Urinary bladder (tissue), 3 donors: ENCODE measurements at regions not wholly inside any gene's neighbourhood (a gene's known extent, or its start where the extent isn't known, plus 50 kb on each side); places are given as distances from the start of the nearest gene placed in this dataset.

Experiments used
- DNase-seq: peaks from one replicate; pipeline ENCODE4 v3.0.0-alpha.2; 2015; ENCODE audit errors: extremely low spot score
- H3K27ac ChIP-seq: one replicate; pipeline ENCODE4 v1.5.1; 2013; ENCODE audit warnings: low read depth, mild to moderate bottlenecking, moderate library complexity
- H3K36me3 ChIP-seq: one replicate; pipeline ENCODE4 v1.6.1; 2013; ENCODE audit warnings: mild to moderate bottlenecking, moderate library complexity; ENCODE audit not compliant: insufficient read depth
- H3K4me1 ChIP-seq: one replicate; pipeline ENCODE4 v1.6.1; 2013; ENCODE audit warnings: mild to moderate bottlenecking, moderate library complexity; ENCODE audit not compliant: insufficient read depth
- H3K4me3 ChIP-seq: one replicate; pipeline ENCODE4 v1.5.1; 2013; ENCODE audit warnings: low read depth, low read length
- WGBS: extraction: QIAGEN DNeasy Blood & Tissue Kit; methylation state at CpG from one replicate; pipeline ENCODE4 v1.1.7; 2013; 5-methylcytosine and 5-hydroxymethylcytosine counted together
- donor health status: healthy with polysubstance abuse.
- donor health status: healthy.

GRCh38 chr2:180161415-180161814, 154.3 kb upstream of the CWC22 start:
- WGBS = 89% methylated on average over 2 of the region's 2 CpGs
- no peak overlapping the region for H3K27ac ChIP-seq
- no peaks in the 10 kb centered on the region for H3K36me3 ChIP-seq
- H3K4me1 ChIP-seq = no peaks in the 10 kb centered on the region
- DNase-seq = no peak
- no peak overlapping the region for H3K4me3 ChIP-seq

GRCh38 chr2:180159921-180160320, 152.8 kb upstream of the CWC22 start:
- Histone ChIP-seq H3K27ac (no peak overlapping the region), H3K4me1 (no peaks in the 10 kb centered on the region), H3K36me3 (no peaks in the 10 kb centered on the region), H3K4me3 (no peak overlapping the region)
- no peak for DNase-seq
- WGBS = 60% methylated on average over 2 of the region's 2 CpGs

- Histone ChIP-seq H3K4me3 (no peak overlapping the region), H3K4me1 (no peaks in the 10 kb centered on the region), H3K27ac (no peak overlapping the region), H3K36me3 (no peaks in the 10 kb centered on the region)
- 60% methylated on average over 2 of the region's 2 CpGs for WGBS
- DNase-seq = no peak
Measured at GRCh38 chr2:180158961-180159360, 151.9 kb upstream of the CWC22 start.

- Histone ChIP-seq H3K4me3 (no peak overlapping the region), H3K4me1 (no peaks in the 10 kb centered on the region), H3K27ac (no peak overlapping the region), H3K36me3 (no peaks in the 10 kb centered on the region)
- no peak for DNase-seq
Measured at GRCh38 chr2:180156651-180157050, 149.6 kb upstream of the CWC22 start.

GRCh38 chr2:180150606-180151005, 143.5 kb upstream of the CWC22 start:
- no peak overlapping the region for H3K27ac ChIP-seq
- DNase-seq = no peak
- 94% methylated on average over 1 of the region's 1 CpG for WGBS
- no peaks in the 10 kb centered on the region for H3K4me1 ChIP-seq
- no peak overlapping the region for H3K4me3 ChIP-seq
- no peaks in the 10 kb centered on the region for H3K36me3 ChIP-seq

- 64% methylated on average over 2 of the region's 2 CpGs for WGBS
- DNase-seq = no peak
- no peaks in the 10 kb centered on the region for H3K36me3 ChIP-seq
- no peak overlapping the region for H3K27ac ChIP-seq
- H3K4me1 ChIP-seq = no peaks in the 10 kb centered on the region
- H3K4me3 ChIP-seq = no peak overlapping the region
Measured at GRCh38 chr2:180146541-180146940, 139.4 kb upstream of the CWC22 start.

GRCh38 chr2:180146114-180146513, 139.0 kb upstream of the CWC22 start:
- Histone ChIP-seq H3K27ac (no peak overlapping the region), H3K4me3 (no peak overlapping the region), H3K36me3 (no peaks in the 10 kb centered on the region), H3K4me1 (no peaks in the 10 kb centered on the region)
- WGBS = 74% methylated on average over 1 of the region's 1 CpG
- no peak for DNase-seq

- no peak for DNase-seq
- 83% methylated on average over 5 of the region's 5 CpGs for WGBS
- Histone ChIP-seq H3K36me3 (no peaks in the 10 kb centered on the region), H3K4me1 (no peaks in the 10 kb centered on the region), H3K4me3 (no peak overlapping the region), H3K27ac (no peak overlapping the region)
Measured at GRCh38 chr2:180145163-180145562, 138.1 kb upstream of the CWC22 start.

GRCh38 chr2:180144338-180144813, 137.3 kb upstream of the CWC22 start:
- no peak overlapping the region for H3K27ac ChIP-seq
- DNase-seq = no peak
- H3K4me3 ChIP-seq = no peak overlapping the region
- no peaks in the 10 kb centered on the region for H3K4me1 ChIP-seq
- H3K36me3 ChIP-seq = no peaks in the 10 kb centered on the region

GRCh38 chr2:180143633-180144337, 136.7 kb upstream of the CWC22 start:
- Histone ChIP-seq H3K27ac (no peak overlapping the region), H3K4me3 (no peak overlapping the region), H3K36me3 (no peaks in the 10 kb centered on the region), H3K4me1 (no peaks in the 10 kb centered on the region)
- no peak for DNase-seq
- WGBS = 87% methylated on average over 5 of the region's 5 CpGs

GRCh38 chr2:180141600-180141999, 134.5 kb upstream of the CWC22 start:
- no peak overlapping the region for H3K4me3 ChIP-seq
- H3K36me3 ChIP-seq = no peaks in the 10 kb centered on the region
- DNase-seq = no peak
- H3K4me1 ChIP-seq = no peaks in the 10 kb centered on the region
- H3K27ac ChIP-seq = no peak overlapping the region
- 83% methylated on average over 2 of the region's 2 CpGs for WGBS

GRCh38 chr2:180133736-180134135, 126.6 kb upstream of the CWC22 start:
- no peaks in the 10 kb centered on the region for H3K36me3 ChIP-seq
- H3K27ac ChIP-seq = no peak overlapping the region
- WGBS = 40% methylated on average over 1 of the region's 1 CpG
- no peaks in the 10 kb centered on the region for H3K4me1 ChIP-seq
- no peak overlapping the region for H3K4me3 ChIP-seq
- no peak for DNase-seq

GRCh38 chr2:180130403-180130802, 123.3 kb upstream of the CWC22 start:
- no peak for DNase-seq
- H3K27ac ChIP-seq = no peak overlapping the region
- H3K4me1 ChIP-seq = no peaks in the 10 kb centered on the region
- no peaks in the 10 kb centered on the region for H3K36me3 ChIP-seq
- no peak overlapping the region for H3K4me3 ChIP-seq

- no peak overlapping the region for H3K27ac ChIP-seq
- 92% methylated on average over 2 of the region's 2 CpGs for WGBS
- DNase-seq = no peak
- no peak overlapping the region for H3K4me3 ChIP-seq
- no peaks in the 10 kb centered on the region for H3K4me1 ChIP-seq
- H3K36me3 ChIP-seq = no peaks in the 10 kb centered on the region
Measured at GRCh38 chr2:180128861-180129260, 121.8 kb upstream of the CWC22 start.
